ENCODE measurements at regions not wholly inside any gene's neighbourhood (a gene's known extent, or its start where the extent isn't known, plus 50 kb on each side); places are given as distances from the start of the nearest gene placed in this dataset.
"Not testable (repeated sequence)": the region's sequence is repeated elsewhere in the genome, so short reads cannot be mapped to it uniquely, and the experiment has no call there.

DNA sequence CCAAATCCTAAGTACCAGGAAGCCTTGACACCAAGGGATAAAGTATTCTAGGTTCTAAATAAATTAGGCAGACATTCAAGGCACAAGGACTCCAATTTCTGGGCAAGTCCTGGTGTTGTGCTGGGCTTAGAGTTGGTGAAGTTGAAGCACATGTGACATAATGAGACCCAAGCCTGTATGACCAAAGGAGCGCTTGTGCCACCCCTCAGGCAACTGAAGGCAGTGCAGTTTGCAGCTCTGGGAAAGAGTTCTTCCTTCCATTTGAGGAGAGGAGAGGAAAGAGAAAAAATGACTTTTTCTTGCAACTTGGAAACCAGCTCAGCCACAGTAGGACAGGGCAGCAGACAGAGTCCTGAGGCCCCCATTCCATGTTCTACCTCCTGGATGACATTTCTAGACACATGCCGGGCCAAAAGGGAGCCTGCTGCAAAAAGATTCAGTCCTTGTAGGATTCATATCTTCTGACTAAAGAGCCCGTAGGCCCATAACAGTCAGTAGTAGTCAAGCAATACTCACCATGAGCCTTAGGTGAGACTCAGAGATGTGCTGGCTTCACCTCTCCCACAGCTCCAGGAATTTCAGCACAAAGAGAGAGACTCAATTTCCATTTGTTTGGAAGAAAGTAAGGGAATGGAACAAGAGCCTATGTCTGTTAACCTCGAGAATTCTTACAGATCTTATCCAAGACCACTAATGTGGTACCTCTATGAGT, 588.8 kb upstream of the BCHE start:
- no peak for DNase-seq

DNA sequence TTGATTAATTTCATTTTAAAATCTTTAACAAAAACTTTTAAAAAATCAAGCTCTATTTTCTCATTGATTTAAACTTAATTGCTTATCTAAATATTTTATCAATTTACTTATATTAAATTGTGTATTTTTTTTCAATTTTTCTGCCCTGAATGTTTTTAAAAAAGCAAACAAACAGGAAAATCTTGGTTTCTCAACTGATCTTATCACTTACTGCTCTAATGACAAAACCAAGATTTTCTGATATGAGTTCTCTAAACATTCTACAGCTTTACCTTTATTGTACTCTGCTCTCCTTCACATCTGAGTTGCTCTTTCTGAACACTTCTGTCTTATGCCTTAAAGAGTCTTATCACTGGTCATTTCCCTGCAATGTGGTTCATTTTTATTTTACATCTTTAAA, 587.8 kb upstream of the BCHE start:
- Histone ChIP-seq H3K9me3 (no peaks in the 10 kb centered on the region), H3K9ac (ENCODE audit: low read depth in 2 of 2, low read length in 2 of 2) (no peak overlapping the region), H3K4me3 (no peak overlapping the region), H3K27ac (no peak overlapping the region), H3K27me3 (no peaks in the 10 kb centered on the region), H3K4me1 (no peaks in the 10 kb centered on the region), H3K36me3 (no peaks in the 10 kb centered on the region)
- no peak for TF ChIP-seq CTCF (IDR thresholded peaks at IDR 0.05)
- DNase-seq, result no peak
- intact Hi-C loops (cut with DNase I), result no loop called here

More for the DNA sequence above, 588.8 kb upstream of the BCHE start:
- H3K27me3 ChIP-seq, result no peaks in the 10 kb centered on the region
- no peaks in the 10 kb centered on the region for H3K36me3 ChIP-seq
- no peak overlapping the region for H3K27ac ChIP-seq
- no peak overlapping the region for H3K9ac ChIP-seq (ENCODE audit: low read depth in 2 of 2, low read length in 2 of 2)
- no peak overlapping the region for H3K4me3 ChIP-seq
- H3K4me1 ChIP-seq, result no peaks in the 10 kb centered on the region
- no peaks in the 10 kb centered on the region for H3K9me3 ChIP-seq
- intact Hi-C loops (cut with DNase I), result no loop called here
- no peak for TF ChIP-seq CTCF (IDR thresholded peaks at IDR 0.05)

DNA sequence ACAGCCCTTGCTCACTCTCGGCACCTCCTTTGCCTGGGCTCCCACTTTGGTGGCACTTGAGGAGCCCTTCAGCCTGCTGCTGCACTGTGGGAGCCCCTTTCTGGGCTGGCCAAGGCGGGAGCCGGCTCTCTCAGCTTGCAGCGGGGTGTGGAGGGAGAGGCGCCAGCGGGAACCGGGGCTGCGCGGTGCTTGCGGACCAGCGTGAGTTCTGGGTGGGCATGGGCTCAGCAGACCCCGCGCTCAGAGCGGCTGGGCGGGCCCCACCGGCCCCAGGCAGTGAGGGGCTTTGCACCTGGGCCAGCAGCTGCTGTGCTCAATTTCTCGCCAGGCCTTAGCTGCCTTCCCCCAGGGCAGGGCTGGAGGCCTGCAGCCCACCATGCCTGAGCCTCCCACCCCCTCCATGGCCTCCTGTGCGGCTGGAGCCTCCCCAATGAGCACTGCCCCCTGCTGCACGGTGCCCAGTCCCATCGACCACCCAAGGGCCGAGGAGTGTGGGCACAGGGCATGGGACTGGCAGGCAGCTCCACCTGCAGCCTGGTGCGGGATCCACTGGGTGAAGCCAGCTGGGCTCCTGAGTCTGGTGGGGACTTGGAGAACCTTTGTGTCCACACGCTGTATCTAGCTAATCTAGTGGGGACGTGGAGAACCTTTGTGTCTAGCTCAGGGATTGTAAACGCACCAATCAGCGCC, 586.7 kb upstream of the BCHE start:
- H3K27ac ChIP-seq; H3K9ac ChIP-seq (ENCODE audit: low read depth in 2 of 2, low read length in 2 of 2); H3K27me3 ChIP-seq; H3K4me3 ChIP-seq; DNase-seq; H3K4me1 ChIP-seq; intact Hi-C loops (cut with DNase I); H3K9me3 ChIP-seq; H3K36me3 ChIP-seq: not testable (repeated sequence)

GRCh38 chr3:166422556-166422955, 585.3 kb upstream of the BCHE start:
- intact Hi-C loops (cut with DNase I), result no loop called here
- Histone ChIP-seq H3K27me3 (no peaks in the 10 kb centered on the region), H3K27ac (no peak overlapping the region), H3K4me3 (no peak overlapping the region), H3K4me1 (no peaks in the 10 kb centered on the region), H3K9me3 (no peaks in the 10 kb centered on the region), H3K9ac (ENCODE audit: low read depth in 2 of 2, low read length in 2 of 2) (no peak overlapping the region), H3K36me3 (no peaks in the 10 kb centered on the region)
- DNase-seq, result no peak
- TF ChIP-seq CTCF (IDR thresholded peaks at IDR 0.05), result no peak

GRCh38 chr3:166420071-166420470, 582.8 kb upstream of the BCHE start:
- TF ChIP-seq CTCF (IDR thresholded peaks at IDR 0.05), result no peak
- no peaks in the 10 kb centered on the region for H3K4me1 ChIP-seq
- intact Hi-C loops (cut with DNase I), result no loop called here
- no peaks in the 10 kb centered on the region for H3K27me3 ChIP-seq
- H3K9me3 ChIP-seq, result no peaks in the 10 kb centered on the region
- no peaks in the 10 kb centered on the region for H3K36me3 ChIP-seq
- no peak overlapping the region for H3K4me3 ChIP-seq
- H3K27ac ChIP-seq, result no peak overlapping the region
- H3K9ac ChIP-seq (ENCODE audit: low read depth in 2 of 2, low read length in 2 of 2), result no peak overlapping the region
- DNase-seq, result no peak

DNA sequence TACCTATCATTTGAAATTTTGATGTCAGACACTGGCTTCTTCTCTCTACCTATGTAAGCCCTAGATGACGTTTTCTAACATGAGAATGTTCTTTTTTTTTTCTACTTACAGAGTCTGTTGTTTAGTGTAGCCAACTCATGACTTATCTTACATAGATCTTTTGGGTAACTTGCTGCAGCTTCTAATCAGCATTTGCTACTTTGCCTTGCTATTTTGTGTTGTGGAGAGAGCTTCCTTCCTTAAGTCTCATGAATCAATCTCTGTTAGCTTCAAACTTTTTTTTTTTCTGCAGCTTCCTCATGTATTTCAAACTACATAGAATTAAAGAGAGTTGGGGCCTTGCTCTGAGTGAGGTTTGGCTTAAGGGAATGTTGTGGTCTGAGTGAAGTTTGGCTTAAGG, 568.7 kb upstream of the BCHE start:
- no peak overlapping the region for H3K4me3 ChIP-seq
- H3K9me3 ChIP-seq, result no peaks in the 10 kb centered on the region
- no peaks in the 10 kb centered on the region for H3K27me3 ChIP-seq
- TF ChIP-seq CTCF (IDR thresholded peaks at IDR 0.05), result no peak
- intact Hi-C loops (cut with DNase I), result no loop called here
- no peaks in the 10 kb centered on the region for H3K36me3 ChIP-seq
- no peak overlapping the region for H3K27ac ChIP-seq
- H3K4me1 ChIP-seq, result no peaks in the 10 kb centered on the region
- no peak overlapping the region for H3K9ac ChIP-seq (ENCODE audit: low read depth in 2 of 2, low read length in 2 of 2)
- DNase-seq, result no peak
